Retinal pigment epithelial cell (primary cell): ENCODE measurements at regions not wholly inside any gene's neighbourhood (a gene's known extent, or its start where the extent isn't known, plus 50 kb on each side); places are given as distances from the start of the nearest gene placed in this dataset.

Experiments used
- DNase-seq: peaks from one replicate; pipeline ENCODE4 v3.0.0-alpha.2; 2010; ENCODE audit warnings: low read depth
- H3K4me3 ChIP-seq: 2 replicates; pipeline ENCODE4 v1.5.1; 2011; ENCODE audit warnings: mild to moderate bottlenecking, low read length, control low read depth, moderate library complexity
- TF ChIP-seq, protein P1 (sequence below): conservative IDR thresholded peaks from 2 replicates; pipeline ENCODE4 v1.5.1; 2011; ENCODE audit warnings: low read depth, low read length, control low read depth, inconsistent platforms

DNA sequence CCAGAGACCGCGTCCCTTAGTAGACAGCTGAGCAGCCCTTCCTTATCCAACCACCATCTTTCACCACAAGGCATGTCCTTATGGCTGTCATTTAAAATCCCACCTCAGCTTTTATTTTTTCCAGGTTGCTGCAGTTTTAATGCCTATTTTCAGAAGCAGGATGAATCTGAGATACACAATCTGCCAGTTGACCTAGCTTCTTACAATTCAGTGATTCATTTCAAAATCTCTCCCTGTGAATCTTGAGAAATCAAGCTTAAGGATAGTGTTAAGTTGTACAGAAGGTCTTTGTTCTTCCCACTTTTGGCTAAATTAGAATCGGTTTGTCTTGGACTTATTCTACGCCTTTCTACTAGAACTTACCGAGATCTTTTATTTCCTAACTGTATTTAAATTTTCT lies 522.3 kb upstream of the CFAP20DC start:
- no peak for DNase-seq
- TF ChIP-seq, protein P1, sequence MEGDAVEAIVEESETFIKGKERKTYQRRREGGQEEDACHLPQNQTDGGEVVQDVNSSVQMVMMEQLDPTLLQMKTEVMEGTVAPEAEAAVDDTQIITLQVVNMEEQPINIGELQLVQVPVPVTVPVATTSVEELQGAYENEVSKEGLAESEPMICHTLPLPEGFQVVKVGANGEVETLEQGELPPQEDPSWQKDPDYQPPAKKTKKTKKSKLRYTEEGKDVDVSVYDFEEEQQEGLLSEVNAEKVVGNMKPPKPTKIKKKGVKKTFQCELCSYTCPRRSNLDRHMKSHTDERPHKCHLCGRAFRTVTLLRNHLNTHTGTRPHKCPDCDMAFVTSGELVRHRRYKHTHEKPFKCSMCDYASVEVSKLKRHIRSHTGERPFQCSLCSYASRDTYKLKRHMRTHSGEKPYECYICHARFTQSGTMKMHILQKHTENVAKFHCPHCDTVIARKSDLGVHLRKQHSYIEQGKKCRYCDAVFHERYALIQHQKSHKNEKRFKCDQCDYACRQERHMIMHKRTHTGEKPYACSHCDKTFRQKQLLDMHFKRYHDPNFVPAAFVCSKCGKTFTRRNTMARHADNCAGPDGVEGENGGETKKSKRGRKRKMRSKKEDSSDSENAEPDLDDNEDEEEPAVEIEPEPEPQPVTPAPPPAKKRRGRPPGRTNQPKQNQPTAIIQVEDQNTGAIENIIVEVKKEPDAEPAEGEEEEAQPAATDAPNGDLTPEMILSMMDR, result no peak
- H3K4me3 ChIP-seq, result no peak overlapping the region

DNA sequence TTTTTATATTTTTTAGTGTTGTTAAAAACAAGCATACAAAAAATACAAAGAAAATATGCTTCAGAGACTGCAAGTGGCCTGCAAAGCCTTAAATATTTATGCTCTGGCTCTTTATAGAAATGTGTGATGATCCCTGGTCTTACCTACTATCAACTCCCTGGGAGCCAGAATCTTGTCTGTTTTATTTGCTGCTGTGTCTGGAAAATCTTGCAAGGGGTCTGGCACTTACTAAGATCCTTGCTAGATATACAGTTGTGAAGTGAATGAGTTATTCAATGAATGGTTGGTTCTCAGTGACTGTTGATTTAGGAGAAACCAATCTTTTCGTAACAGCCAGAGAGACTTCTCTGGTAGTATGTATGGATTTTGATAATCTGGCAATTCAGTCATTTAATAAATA lies 521.0 kb upstream of the CFAP20DC start:
- DNase-seq, result no peak
- H3K4me3 ChIP-seq, result no peak overlapping the region
- TF ChIP-seq, protein P1, result no peak

DNA sequence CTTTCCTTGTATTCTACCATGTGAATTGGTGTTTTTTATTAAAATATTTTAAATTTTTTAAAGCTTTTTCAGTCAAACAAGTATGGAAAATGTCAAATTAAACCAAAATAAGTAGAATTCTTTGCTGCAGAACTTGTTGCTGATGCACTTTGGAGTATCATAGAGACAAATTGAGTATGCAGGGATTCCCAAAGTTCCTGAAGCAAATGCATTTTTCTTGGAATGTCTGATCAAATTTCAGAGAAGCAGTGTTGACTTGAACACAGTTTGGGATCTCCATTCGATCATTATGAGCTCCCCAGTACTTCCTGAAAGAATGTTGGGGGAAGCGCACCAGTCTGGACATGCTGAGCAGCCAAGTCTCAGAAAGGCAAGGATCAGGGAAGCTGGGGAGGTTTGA lies 517.8 kb upstream of the CFAP20DC start:
- TF ChIP-seq, protein P1, result no peak
- no peak for DNase-seq
- H3K4me3 ChIP-seq, result no peak overlapping the region

DNA sequence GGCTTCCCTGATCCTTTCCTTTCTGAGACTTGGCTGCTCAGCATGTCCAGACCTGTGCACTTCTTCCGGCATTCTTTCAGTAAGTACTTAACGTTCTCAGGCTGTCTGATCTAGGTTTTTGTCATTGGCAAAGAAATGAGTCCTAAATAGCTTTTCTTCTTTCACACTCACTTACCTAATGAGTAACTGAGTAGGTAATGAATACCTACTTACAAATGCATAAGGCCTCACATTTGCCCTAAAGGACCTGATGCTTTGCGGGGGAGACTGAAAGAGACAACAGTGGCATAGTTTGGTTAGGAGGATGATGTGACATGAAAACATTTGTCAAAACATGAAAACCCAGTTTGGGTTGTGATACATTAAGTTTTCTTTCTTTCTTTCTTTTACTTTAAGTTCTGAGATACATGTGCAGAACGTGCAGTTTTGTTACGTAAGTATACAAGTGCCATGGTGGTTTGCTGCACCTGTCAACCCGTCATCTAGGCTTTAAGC lies 516.7 kb upstream of the CFAP20DC start:
- TF ChIP-seq, protein P1, result no peak
- no peak overlapping the region for H3K4me3 ChIP-seq
- no peak for DNase-seq

DNA sequence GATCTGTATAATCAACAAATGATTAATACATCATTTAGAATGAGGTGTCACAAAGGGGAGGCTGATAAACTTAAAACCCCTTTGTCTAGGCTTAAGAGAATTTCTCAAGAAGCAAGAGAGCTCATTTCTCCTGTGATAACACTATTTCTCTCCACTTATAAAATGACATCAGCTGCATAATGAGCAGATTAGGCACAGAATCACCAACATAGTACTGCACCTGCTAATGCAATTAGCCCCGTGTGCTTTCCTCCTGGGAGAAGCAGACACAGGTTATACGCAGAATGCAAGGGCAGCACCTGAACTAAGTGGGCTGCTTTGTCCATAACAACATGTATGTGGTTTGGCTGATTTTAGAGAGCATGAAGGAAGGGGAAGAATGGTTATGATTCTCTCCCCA lies 515.3 kb upstream of the CFAP20DC start:
- H3K4me3 ChIP-seq, result no peak overlapping the region
- TF ChIP-seq, protein P1, result no peak
- DNase-seq, result no peak

DNA sequence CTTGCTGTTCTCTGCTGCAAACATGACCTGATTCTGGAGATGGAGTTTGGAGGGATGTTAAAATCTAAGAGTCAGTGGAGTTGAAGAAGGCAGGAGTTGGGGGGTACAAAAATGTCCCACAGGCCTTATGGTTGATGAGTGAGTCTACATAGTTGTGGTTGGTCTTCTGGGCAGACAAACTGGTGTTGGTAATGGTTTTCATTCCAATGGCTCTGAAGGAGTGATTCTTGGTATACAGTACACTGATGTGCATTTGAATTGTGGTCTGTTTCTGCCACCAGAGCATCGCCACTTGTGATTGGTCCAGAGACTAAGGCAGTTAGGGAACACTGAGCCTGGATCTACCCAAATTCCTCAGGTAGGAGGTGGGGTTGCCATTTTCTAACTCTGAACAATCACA lies 514.1 kb upstream of the CFAP20DC start:
- no peak overlapping the region for H3K4me3 ChIP-seq
- no peak for DNase-seq
- TF ChIP-seq, protein P1, result no peak

DNA sequence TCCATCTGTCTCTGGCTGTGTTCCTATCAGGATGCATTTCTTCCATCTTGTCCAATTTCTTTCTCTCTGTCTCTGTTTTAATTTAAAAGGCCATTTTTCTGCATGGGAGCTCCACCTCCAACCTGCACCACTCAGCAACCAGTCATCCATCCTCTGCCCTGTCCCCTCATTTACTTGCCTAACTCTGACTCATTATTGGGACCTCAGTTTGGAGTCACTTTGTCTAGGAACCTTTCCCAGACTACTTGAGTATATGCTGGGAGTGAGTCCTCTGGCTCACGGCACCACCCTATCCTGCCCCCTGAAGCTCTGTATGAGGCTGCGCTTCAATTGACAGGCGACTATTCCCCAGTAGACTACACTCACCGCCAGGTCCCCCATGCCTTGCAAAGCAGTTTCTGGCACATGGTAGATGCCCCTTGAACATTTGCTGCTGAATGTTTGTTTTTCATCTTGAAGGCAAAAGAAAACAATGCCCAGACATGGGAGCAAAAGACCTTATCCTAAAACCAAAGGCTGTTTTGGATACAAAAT lies 513.3 kb upstream of the CFAP20DC start:
- DNase-seq, result no peak
- TF ChIP-seq, protein P1, result no peak
- H3K4me3 ChIP-seq, result no peak overlapping the region
